Activated gamma-delta T cell treated with Interleukin-2 at 50 U/mL for 16 hours (primary cell): ENCODE measurements at regions not wholly inside any gene's neighbourhood (a gene's known extent, or its start where the extent isn't known, plus 50 kb on each side); places are given as distances from the start of the nearest gene placed in this dataset.
"Not testable (repeated sequence)": the region's sequence is repeated elsewhere in the genome, so short reads cannot be mapped to it uniquely, and the experiment has no call there.

Experiments
- DNase-seq: peaks from one replicate; pipeline ENCODE4 v3.0.0-alpha.2; 2020

GRCh38 chr4:78691971-78692821 is 84.0 kb upstream of the BMP2K start:
- DNase-seq: no peak

DNA sequence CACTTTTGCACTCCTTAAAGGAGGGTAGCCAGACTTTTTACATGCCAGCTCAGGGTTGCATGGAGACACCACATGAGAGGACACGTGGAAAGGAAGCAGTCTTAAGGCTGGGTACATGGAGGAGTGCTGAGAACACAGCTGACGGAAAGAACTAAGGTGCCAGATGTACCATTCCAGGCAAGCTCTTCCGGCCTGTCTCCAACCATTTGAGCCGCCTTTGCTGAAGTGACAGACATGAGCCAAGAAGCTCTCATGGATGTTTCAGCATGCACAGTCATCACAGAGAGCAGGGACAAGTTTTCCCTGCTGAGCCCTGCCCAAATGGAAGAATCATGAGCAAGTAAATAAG is 83.4 kb upstream of the BMP2K start:
- DNase-seq: no peak

DNA sequence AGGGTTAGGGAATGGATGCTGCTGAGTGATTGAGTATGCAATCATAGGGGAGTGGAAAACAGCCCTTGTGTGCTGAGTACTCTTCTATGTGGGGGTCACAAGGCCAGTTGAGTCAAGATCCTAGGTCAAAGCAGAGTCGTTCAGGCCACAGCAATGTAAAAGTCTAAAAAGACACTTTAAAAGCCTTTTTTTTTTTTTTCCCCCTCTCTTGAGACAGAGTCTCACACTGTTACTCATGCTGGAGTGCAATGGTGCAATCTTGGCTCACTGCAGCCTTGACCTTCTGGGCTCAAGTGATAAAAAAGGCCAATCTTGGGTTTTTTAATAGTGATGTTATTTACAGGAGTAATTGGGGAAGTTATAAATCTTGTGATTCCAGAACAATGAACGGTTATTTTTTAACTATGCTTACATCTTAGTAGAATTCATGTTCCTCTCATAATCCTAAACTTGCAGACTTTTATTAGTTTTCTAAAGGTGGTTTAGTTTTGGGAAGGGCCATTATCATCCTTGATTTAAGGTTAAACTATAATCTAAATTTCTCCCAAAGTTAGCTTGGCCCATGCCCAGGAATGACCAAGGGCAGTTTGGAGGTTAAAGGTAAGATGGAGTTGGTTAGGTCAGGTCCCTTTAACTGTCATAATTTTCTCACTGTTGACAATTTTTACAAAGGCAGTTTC is 82.2 kb upstream of the BMP2K start:
- no peak for DNase-seq

GRCh38 chr4:78694457-78694787 is 81.7 kb upstream of the BMP2K start:
- no peak for DNase-seq

GRCh38 chr4:78695910-78696309 is 80.2 kb upstream of the BMP2K start:
- no peak for DNase-seq

GRCh38 chr4:78703079-78703478 is 73.1 kb upstream of the BMP2K start:
- DNase-seq: no peak

DNA sequence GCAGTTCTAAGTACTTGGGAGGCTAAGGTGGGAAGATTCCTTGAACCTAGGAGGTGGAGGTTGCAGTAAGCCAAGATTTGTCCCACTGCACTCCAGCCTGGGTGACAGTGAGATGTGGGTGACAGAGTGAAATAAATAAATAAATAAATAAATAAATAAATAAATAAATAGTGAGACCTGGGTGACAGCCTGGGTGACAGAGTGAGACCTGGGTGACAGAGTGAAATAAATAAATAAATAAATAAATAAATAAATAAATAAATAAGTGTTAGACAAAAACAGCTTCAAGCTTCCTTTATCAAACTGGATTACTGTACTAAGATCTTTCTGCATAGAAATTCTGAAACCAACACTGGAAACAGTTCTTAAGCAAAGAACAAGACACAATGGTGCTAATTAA is 71.8 kb upstream of the BMP2K start:
- no peak for DNase-seq

- no peak for DNase-seq
Observed at GRCh38 chr4:78704981-78705683, 71.0 kb upstream of the BMP2K start.

DNA sequence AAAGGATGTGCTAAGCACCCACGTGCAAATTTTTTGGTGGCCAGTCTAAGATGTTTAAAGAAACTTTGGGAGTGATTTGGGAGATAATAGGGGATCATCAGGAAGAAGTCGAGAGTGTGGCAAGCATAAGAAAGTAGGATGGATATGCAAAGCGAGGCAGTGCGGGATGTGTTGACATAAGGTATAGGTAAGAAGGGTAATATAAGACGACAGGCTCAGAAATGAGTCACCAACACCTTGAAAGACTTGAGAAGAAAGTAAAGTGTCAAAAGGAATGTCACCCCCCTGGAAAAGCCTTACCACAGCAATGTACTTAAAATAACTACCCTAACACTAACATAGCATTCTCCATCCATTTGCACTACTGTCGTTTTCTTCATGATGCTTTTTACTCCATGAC is 69.8 kb upstream of the BMP2K start:
- no peak for DNase-seq

DNA sequence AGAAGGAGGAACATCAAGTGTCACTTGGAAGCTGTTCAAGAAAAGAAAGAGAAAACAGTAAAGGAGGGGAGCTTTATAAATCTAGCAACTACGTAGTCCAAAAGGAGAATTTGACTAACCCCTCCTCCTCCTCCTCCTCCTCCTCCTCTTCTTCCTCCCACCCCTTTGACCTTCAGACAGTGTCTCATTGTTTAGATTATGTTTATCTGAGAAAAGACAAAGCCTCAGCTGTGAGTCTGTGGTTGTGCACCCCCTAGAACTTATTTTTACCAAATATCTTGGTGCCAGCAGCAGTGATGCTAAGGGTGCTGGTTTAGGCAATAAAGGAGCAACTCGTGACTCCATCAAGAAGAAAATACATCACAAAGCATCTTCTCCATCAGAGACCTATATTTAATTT is 68.9 kb upstream of the BMP2K start:
- no peak for DNase-seq

- DNase-seq: no peak
Observed at GRCh38 chr4:78707793-78708192, 68.4 kb upstream of the BMP2K start.

- no peak for DNase-seq
Observed at GRCh38 chr4:78710536-78710935, 65.6 kb upstream of the BMP2K start.

- no peak for DNase-seq
Observed at GRCh38 chr4:78711676-78712075, 64.5 kb upstream of the BMP2K start.

- DNase-seq: not testable (repeated sequence)
Observed at GRCh38 chr4:78714598-78714997, 61.6 kb upstream of the BMP2K start.

DNA sequence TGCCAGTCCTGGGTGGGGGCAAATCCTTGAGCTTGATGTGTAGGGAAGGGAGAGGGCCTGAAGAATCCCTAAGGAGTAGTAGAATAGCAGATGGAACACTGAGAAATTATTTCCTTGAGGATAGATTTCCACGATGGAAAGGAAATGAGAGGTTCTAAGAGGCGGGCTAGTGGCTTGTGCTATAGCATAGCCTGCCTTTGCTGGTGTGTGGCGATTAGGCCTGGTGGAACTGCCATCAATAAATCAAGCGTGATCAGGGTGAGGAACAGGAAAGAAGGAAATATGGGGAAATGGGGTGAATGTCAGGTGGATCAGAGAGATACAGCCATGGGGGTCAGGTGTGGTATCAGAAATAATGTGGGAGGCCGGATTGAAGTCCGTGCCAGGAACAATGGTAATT is 60.8 kb upstream of the BMP2K start:
- not testable (repeated sequence) for DNase-seq

GRCh38 chr4:78717712-78718111 is 58.4 kb upstream of the BMP2K start:
- not testable (repeated sequence) for DNase-seq

DNA sequence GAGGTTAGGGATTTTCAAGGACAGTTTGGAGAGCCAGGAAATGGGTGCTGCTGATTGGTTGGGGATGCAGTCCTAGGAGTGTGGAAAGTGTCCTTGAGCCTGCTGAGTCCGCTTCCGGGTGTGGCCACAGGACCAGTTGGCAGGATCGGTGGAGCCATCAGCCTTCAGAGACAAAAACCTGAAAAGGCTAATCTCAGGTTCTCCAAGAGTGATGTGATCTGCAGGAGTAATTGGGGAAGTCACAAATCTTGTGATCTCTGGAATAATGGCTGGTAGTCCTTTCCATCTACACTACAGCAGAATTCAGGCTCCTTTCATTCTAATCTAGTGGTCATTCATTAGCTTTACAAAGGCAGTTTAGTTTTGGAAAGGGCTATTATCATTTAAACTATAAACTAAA is 55.9 kb upstream of the BMP2K start:
- DNase-seq: no peak

DNA sequence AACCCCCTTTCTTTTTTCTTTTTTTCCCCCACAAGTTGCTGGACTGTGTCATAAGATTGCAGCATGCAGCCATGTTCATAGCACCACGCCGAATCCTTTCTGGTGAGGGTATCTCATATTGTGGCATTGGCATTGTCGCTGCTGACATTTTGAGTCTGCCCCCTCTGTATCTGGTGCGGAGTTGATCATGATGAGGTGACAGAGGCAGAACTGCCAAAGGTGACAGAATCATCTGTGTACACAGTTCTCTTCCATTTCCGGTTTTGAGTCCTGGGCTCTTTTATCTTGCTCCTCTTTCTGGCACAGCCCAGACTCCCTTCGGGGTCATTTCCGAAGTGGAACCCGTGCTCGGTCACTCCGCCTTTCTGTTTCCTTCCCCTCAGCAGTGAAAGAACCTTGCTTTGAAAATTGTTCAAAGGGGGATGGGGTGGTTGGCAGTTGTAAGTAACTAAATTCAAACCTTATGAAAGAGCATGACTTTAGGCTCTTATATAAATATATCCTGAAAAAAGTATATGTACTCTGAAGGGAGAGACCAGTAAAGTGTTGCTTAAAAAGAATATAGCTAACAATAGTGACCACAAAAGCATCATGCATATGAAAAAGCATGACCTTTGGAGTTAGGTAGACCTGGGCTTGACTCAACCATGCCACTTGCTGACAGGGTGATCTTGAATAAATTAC is 55.0 kb upstream of the BMP2K start:
- peak; percentile 9 for DNase-seq

DNA sequence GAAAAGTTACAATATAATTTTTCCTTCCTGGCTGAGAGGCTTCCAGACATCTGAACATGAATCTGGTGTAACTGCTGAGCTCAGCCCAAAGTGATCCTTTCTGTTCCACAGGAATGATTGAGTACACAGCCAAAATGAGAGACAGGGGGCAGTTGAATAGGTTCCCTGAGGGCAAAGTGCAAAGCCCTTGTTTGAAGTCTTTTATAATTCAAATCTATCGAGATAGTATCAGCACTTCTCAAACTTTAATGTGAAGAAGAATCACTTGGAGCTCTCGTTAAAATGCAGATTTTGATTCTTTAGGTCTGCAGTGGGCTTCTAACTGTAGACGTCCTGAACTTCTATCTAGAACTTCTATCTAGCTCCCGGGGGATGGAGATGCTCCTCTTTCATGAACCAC is 54.4 kb upstream of the BMP2K start:
- DNase-seq: no peak

- DNase-seq: no peak
Observed at GRCh38 chr4:78722320-78722719, 53.8 kb upstream of the BMP2K start.

- no peak for DNase-seq
Observed at GRCh38 chr4:78722878-78723277, 53.3 kb upstream of the BMP2K start.
